GM19324 (cell line): ENCODE measurements at regions not wholly inside any gene's neighbourhood (a gene's known extent, or its start where the extent isn't known, plus 50 kb on each side); places are given as distances from the start of the nearest gene placed in this dataset.
"Not testable (repeated sequence)": the region's sequence is repeated elsewhere in the genome, so short reads cannot be mapped to it uniquely, and the experiment has no call there.

Experiments
- ATAC-seq: cut with Tn5 transposase; IDR thresholded peaks from one replicate; pipeline ENCODE4 v1.9.1; 2021; ENCODE audit warnings: mild to moderate bottlenecking, moderate library complexity; ENCODE audit not compliant: unreplicated experiment, low FRiP score

DNA sequence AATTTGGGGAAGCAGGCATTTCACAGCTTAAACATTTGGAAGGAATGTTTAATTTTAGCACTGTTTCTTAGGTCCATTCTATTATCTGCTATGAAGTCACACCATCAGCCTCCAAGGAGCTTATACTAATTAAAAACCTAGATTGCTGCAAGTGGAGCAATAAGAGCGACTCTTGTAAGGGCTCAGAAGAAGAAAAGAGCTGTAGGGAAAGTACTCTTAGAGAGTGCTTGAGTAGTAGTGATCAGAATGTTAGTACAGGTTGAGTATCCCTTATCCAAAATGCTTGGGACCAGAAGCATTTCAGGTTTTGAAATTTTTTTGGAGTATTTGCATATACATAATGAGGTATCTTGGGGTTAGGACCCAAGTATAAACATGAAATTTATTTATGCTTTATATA lies 285.3 kb downstream of the UBE3D start:
- ATAC-seq = no peak

DNA sequence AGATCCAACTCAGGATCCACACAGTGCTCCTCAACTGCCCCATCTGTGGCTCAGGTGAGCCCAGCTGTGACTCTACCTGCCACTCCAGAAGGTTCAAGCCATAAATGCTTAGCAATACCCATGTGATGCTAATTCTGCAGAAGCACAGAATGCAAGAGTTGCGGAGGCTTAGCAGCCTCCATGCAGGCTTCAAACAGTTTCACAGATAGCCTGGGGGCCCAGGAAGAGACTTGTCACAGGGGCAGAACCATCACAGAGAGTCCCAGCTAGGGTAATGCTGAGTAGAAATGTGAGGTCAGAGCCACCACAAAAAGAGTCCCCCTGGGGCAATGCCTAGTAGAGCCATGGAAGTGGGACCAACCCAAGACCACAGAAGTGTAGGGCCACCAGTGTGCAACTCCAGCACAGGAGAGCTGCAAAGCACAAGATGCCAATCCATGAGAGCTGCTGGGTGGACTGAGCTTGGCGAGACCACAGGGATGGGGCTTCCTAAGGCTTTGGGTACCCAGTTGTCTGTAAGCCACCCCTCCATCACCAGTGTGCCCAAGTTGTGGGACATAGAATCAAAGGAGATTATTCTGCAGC lies 283.9 kb downstream of the UBE3D start:
- ATAC-seq = no peak

DNA sequence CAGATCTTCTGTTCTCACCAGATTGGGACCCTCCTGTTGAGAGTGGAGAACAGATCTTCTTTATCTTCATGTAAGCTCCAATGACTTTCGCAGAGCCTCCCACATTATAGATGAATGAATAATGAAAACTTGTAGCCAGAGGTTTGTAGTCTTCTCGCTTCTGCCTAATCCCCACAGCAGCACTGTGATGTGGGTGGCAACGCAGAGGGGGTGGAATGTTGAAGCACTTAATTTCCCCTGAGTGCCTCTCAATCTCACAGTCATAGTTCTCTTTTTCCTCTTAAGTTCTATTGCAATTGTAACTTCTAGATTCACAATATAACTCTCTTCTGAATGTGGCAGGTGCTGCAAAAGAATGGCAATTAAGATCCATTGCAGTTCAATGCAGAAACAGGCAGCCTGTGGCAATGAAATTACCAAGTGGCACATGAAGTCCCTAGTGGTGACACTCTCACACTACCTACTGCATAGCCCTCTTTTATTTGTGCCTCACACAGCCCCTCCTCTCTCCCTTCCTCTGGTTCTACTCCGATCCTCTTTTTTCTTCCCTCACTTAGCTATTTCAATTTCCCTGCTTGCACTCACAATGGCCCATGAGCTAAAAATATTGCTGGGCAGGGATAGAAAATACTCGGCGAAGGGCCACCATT lies 281.9 kb downstream of the UBE3D start:
- ATAC-seq = no peak

DNA sequence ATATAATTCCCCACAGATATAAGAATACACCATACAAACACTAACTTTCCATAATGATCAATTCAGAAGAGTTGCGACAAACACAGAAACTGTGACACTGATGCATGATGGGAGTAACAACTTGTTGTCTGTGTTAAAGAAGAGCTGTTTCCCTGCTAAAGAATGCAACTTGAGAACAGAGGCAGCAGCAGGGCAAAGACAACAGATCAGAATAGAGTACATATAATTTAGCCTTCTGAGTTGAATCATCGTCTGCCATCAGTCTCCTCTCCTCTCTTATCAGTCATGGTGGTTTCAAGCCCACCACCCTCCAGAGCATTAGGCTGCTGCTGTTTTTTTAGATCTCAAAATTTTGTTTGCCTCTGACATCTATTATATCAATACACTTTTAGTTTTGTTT lies 280.4 kb downstream of the UBE3D start:
- no peak for ATAC-seq

DNA sequence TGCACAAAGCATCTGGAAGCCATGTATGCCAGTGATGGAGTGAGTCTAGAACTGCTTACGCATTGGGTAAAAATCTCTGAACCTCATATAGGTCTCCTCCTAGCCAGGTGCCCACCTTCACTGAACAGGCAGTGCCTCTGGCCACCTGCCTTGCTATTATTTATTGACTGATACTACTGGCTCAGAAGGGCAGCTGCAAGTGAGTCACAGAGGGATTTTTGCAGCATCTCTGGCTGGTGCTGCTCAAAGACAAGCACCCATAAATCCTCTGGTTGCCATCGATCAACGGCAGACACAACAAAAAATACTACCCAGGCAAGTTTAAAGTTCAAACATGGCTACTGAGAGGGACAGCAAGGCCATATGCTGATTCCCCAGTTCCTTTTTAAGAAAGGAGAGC lies 279.4 kb downstream of the UBE3D start:
- no peak for ATAC-seq

DNA sequence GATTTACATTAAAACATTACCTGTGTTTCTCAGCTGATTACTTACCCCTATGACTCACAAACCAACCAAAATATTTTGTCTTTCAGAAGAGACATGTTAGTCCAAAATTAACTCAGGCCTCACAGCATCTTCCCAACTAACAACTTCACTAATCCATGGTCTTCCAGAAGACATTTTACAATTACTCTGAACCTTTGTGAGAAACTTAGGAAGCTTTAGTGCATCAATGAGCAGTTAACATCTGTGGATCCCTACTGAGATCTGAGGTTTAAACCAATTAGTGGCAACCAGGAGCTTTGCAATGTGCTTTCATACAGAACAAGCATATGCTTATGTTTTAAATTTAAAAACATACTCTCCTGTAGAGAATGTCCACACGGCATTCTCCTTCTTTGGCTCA lies 269.7 kb downstream of the UBE3D start:
- no peak for ATAC-seq

DNA sequence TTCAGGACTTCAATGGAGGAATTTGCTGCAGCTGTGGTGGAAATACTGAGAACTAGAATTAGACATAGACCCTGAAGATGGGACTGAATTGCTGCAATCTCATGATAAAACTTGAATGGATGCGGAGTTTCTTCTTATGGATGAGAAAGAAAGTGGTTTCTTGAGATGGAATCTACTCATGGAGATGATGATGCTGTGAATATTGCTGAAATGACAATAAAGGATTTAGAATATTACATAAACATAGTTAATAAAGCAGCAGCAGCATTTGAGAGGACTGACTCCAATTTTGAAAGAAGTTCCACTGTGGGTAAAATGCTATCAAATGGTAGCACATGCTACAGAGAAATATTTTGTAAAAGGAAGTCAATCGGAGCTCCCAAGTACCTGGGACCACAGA lies 264.6 kb downstream of the UBE3D start:
- no peak for ATAC-seq

DNA sequence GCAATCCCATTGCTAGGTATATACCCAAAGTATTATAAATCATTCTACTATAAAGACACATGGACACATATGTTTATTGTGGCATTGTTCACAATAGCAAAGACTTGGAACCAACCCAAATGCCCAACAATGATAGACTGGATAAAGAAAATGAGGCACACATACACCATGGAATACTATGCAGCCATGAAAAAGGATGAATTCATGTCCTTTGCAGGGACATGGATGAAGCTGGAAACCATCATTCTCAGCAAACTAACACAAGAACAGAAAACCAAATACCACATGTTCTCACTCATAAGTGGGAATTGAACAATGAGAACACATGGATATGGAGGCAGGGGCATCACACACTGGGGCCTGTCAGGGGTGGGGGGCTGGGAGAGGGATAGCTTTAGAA lies 249.4 kb downstream of the UBE3D start:
- not testable (repeated sequence) for ATAC-seq

DNA sequence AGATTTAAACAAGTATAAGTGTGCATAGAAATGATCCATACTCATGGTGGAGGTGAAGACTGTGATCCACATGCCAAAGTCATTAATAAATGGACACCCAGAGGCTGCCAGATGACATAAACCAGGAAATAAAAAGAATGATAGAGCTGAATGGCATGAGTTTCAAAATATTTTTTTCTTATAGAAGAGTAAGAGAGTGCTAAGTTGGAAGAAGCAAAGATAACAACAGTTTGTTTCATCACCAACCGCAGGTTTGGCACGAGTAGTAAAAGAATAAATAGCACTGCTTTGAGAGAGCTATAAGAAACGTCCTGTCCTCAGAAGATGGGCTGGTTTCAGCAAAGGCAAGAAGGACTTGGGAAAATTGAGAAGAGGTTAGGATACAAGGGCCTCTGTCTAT lies 246.9 kb downstream of the UBE3D start:
- ATAC-seq = no peak

DNA sequence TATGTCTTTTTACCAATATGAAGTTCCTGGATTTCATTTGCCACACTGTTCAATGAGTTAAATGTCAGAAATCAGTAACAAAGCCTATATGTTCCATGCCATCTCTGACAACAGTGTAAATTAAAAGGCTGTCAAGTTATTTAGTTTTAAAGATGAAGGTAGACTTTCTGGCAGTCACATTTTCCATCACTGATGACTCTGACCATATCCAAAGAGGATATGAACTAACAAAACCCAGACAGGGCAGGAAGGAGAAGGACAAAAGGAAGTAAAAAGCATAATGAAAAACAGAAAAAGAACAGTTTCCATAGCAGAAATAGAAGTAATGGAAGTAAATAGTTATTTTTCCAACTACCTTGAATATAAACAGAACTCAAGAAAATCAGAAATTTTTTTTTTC lies 242.3 kb downstream of the UBE3D start:
- no peak for ATAC-seq

DNA sequence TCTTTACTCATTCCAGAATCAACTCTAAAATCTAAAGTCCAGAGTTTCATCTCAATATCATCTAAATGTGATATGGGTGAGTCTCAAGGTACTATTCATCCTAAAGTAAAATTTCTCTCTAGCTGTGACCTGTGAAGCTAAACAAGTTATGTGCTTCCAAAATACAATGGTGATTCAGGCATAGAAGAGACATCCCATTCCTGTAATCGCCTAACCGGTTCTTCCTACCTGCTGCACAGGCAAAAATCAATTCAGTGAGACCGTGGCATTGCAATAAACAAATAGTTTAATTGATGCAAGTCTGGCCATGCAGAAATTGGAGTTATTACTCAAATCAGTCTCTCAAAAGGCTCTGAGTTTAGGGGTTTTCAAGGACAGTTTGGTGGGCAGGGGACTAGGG lies 232.8 kb downstream of the UBE3D start:
- ATAC-seq = no peak

DNA sequence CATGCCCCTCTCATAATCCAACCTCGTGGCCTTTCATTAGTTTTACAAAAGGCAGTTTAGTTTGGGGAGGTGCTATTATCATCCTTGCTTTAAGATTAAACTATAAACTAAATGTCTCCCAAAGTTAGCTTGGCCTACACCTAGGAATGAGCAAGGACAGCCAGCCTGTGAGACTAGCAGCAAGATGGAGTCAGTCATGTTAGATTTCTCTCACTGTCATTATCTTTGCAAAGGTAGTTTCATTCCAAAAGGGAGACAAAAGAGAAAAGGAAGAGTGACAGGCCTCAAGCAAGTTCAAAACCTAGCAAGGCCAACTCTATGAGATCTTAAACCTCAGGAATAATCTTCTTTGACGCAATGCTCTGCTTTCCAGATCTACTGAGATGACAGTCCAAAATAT lies 232.2 kb downstream of the UBE3D start:
- ATAC-seq = no peak

DNA sequence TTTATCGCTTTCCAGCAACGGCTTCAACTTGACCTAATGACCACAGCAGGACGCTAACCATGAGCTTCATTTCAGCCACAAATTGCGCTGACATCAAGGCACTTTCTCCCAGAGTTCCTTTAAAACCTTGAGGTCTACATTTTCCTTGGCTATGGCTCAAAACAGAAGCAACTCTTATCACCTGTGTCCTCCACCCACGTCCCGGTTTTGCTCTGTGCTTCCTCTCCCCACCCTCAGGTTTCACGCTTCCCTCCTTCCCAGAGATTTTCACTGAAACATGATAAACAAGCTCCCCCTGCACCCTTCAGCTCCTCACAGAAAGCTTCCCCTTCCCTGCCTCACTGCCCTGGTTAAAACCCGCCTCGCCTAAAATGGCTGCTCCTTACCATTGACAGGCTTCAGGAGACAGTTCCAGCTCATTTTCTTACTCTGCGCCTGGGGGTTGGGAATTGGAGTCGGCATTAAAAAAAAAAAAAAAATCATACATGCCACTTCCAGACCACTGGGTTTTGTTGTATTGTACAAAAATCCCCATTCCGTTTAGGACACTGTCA lies 229.5 kb downstream of the UBE3D start:
- ATAC-seq = no peak

DNA sequence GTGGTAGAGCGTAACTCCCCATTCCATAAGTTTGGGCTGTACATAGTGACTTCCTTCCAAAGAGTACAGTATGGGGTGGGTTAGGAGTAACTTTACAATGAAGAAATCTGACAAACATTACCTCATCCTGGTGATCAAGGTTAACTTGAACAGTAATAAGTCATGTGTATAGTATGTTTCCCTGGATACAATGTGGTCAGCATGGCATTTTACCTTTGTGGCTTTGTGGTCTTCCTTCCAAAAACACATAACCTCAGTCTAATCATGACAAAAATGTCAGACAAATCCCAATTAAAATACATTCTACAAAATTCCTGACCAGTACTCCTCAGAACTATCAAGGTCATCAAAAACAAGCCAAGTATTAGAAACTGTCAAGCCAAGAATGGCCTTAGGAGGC lies 225.1 kb downstream of the UBE3D start:
- no peak for ATAC-seq

DNA sequence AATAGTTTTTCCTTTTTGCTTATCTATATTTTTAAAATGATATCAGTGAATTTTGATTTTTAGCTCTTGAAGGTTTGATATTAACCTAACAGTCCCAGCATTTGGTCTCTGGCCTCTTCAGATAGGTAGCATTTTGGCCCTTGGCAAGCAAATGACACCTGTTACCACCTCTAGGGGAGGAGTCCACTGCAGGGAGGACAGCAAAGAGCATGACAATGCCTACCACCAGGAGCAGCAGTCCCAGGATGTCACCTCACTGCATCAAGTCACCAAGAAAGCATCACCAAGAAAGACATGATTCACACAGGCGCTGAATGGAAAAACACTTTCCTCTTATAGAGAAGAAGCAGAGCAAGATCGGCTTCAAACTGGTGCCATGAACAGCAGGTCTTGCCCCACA lies 224.3 kb downstream of the UBE3D start:
- ATAC-seq = no peak
